Activated naive CD8-positive, alpha-beta T cell (primary cell): ENCODE measurements at regions not wholly inside any gene's neighbourhood (a gene's known extent, or its start where the extent isn't known, plus 50 kb on each side); places are given as distances from the start of the nearest gene placed in this dataset.

ENCODE experiments used
- H3K27ac Mint-ChIP-seq: one replicate; pipeline ENCODE4 v1.8.0; 2021; ENCODE audit warnings: mixed read lengths
- H3K27me3 Mint-ChIP-seq: one replicate; pipeline ENCODE4 v1.8.0; 2021; ENCODE audit warnings: mixed read lengths
- H3K36me3 Mint-ChIP-seq: one replicate; pipeline ENCODE4 v1.8.0; 2021; ENCODE audit warnings: mixed read lengths
- H3K4me1 Mint-ChIP-seq: one replicate; pipeline ENCODE4 v1.8.0; 2021; ENCODE audit warnings: low read depth, mixed read lengths
- H3K4me3 Mint-ChIP-seq: one replicate; pipeline ENCODE4 v1.8.0; 2021; ENCODE audit warnings: mild to moderate bottlenecking, mixed read lengths
- H3K9me3 Mint-ChIP-seq: one replicate; pipeline ENCODE4 v1.8.0; 2021; ENCODE audit warnings: low read depth, mixed read lengths

GRCh38 chr10:113430634-113431397, 122.0 kb upstream of the HABP2 start:
- no peaks in the 10 kb centered on the region for H3K4me1 Mint-ChIP-seq
- H3K27ac Mint-ChIP-seq, result no peak overlapping the region
- H3K4me3 Mint-ChIP-seq, result no peak overlapping the region
- H3K36me3 Mint-ChIP-seq, result no peaks in the 10 kb centered on the region
- no peaks in the 10 kb centered on the region for H3K9me3 Mint-ChIP-seq
- H3K27me3 Mint-ChIP-seq, result no peaks in the 10 kb centered on the region

DNA sequence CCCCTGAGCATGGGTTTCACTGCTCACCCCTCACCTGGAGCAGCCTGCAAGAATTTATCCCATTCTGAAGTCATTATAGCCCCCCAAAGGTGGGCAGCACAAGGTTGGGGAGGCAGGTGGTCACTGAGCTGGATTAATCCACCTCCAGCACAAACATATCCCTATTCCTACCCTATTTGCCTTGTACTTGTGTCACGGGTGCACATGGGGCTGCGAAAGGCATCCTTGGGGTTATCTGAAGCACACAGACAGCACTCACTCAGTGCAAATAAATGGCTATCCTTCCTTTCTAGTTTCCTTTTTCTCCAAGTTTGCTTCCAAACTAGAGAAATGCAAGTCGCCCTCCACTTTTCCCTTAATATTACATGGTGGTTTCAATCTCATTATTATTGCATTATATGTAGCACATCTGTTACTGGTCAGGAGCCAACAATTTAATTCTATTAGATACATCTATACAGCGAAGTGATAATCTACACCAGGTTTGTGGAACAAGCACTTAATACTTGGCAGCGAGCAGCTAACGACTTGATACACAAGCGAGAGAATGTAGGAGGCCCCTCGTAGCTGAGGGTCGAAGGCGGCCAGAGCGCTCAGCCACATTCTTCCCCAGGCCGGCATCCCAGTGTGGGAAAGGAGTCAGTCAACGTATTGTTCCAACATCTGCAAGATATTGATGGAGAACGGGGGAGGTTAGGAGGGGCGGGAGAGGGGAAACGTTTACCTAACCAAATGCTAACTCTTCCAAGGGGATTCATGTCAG, 121.3 kb upstream of the HABP2 start:
- Mint-ChIP-seq H3K9me3 (no peaks in the 10 kb centered on the region), H3K27me3 (no peaks in the 10 kb centered on the region), H3K4me3 (no peak overlapping the region), H3K27ac (no peak overlapping the region), H3K36me3 (no peaks in the 10 kb centered on the region), H3K4me1 (no peaks in the 10 kb centered on the region)

GRCh38 chr10:113433711-113434110, 119.1 kb upstream of the HABP2 start:
- H3K9me3 Mint-ChIP-seq, result no peaks in the 10 kb centered on the region
- H3K27ac Mint-ChIP-seq, result no peak overlapping the region
- no peaks in the 10 kb centered on the region for H3K36me3 Mint-ChIP-seq
- H3K4me3 Mint-ChIP-seq, result no peak overlapping the region
- H3K4me1 Mint-ChIP-seq, result no peaks in the 10 kb centered on the region
- no peaks in the 10 kb centered on the region for H3K27me3 Mint-ChIP-seq

GRCh38 chr10:113434315-113434714, 118.5 kb upstream of the HABP2 start:
- H3K27ac Mint-ChIP-seq, result no peak overlapping the region

GRCh38 chr10:113434950-113435349, 117.9 kb upstream of the HABP2 start:
- H3K27me3 Mint-ChIP-seq, result no peaks in the 10 kb centered on the region
- H3K4me3 Mint-ChIP-seq, result no peak overlapping the region
- H3K36me3 Mint-ChIP-seq, result no peaks in the 10 kb centered on the region
- no peaks in the 10 kb centered on the region for H3K9me3 Mint-ChIP-seq
- H3K4me1 Mint-ChIP-seq, result no peaks in the 10 kb centered on the region
- H3K27ac Mint-ChIP-seq, result no peak overlapping the region

More at GRCh38 chr10:113434315-113434714, 118.5 kb upstream of the HABP2 start:
- H3K36me3 Mint-ChIP-seq, result no peaks in the 10 kb centered on the region
- no peak overlapping the region for H3K4me3 Mint-ChIP-seq
- H3K27me3 Mint-ChIP-seq, result no peaks in the 10 kb centered on the region
- H3K4me1 Mint-ChIP-seq, result no peaks in the 10 kb centered on the region
- no peaks in the 10 kb centered on the region for H3K9me3 Mint-ChIP-seq

DNA sequence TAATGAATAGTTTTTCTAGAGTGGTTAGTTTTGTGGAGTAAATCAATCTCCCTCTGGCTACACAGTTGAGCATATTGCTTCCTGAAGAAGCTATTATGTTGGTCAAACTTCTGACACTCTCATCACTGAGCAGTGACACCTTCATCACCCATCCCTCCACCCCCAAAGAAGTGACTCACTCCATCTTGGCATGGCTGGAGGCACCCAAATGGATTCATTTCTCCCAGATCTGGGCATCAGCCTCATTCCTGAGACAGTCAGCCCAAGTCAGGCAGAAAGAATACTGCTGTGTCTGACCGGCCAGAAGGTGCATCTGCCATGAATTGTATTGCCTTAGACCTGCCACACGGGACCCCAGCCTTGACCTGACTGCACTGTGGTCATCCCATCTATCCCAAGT, 117.0 kb upstream of the HABP2 start:
- Mint-ChIP-seq H3K4me3 (no peak overlapping the region), H3K27me3 (no peaks in the 10 kb centered on the region), H3K36me3 (no peaks in the 10 kb centered on the region), H3K9me3 (no peaks in the 10 kb centered on the region), H3K4me1 (no peaks in the 10 kb centered on the region), H3K27ac (no peak overlapping the region)

- Mint-ChIP-seq H3K9me3 (no peaks in the 10 kb centered on the region), H3K27me3 (no peaks in the 10 kb centered on the region), H3K4me1 (no peaks in the 10 kb centered on the region), H3K27ac (no peak overlapping the region), H3K36me3 (no peaks in the 10 kb centered on the region), H3K4me3 (no peak overlapping the region)
Measured at GRCh38 chr10:113436851-113437250, 116.0 kb upstream of the HABP2 start.

DNA sequence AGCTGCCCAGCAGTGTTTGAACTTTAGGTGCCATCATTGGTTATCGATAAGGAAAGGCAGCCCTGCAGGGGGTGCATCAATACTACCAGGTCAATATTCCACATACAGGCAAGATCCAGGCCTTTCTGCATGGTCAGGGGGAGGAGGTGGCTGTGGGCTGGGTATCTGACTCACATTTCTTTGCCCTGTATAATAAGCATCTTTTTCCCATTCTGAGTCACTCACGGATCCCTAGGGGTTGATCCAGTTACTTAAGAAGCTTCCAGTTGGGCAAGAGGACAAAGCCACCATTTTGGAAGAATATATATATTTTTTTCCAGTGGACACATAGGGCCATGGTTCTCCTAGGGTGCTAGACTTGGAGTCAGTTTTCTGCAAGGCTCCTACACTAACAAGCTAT, 114.2 kb upstream of the HABP2 start:
- Mint-ChIP-seq H3K4me1 (no peaks in the 10 kb centered on the region), H3K4me3 (no peak overlapping the region), H3K27me3 (no peaks in the 10 kb centered on the region), H3K36me3 (no peaks in the 10 kb centered on the region), H3K27ac (no peak overlapping the region), H3K9me3 (no peaks in the 10 kb centered on the region)

DNA sequence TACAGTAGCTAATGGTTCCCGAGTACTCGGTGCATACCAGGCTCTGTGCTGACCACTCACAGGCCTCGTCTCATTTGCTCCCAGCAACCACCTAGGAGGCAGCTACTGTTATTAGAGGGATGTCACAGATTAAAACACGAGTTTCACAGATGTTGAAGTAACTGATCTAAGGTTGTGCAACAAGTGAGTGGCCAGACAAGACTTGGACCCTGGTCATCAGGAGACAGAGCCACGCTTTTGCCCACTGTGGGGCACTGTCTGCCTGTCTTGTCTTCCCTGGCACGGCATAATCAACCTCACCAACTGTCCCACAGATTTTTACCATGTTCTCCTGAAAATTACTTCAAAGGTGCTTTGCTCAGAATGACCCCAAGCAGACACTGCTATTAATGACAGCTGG, 111.6 kb upstream of the HABP2 start:
- no peak overlapping the region for H3K4me3 Mint-ChIP-seq
- no peaks in the 10 kb centered on the region for H3K36me3 Mint-ChIP-seq
- H3K9me3 Mint-ChIP-seq, result no peaks in the 10 kb centered on the region
- H3K4me1 Mint-ChIP-seq, result no peaks in the 10 kb centered on the region
- H3K27ac Mint-ChIP-seq, result no peak overlapping the region
- no peaks in the 10 kb centered on the region for H3K27me3 Mint-ChIP-seq

GRCh38 chr10:113441686-113442270, 111.1 kb upstream of the HABP2 start:
- Mint-ChIP-seq H3K4me1 (no peaks in the 10 kb centered on the region), H3K27ac (no peak overlapping the region), H3K36me3 (no peaks in the 10 kb centered on the region), H3K27me3 (no peaks in the 10 kb centered on the region), H3K4me3 (no peak overlapping the region), H3K9me3 (no peaks in the 10 kb centered on the region)

GRCh38 chr10:113442336-113442735, 110.5 kb upstream of the HABP2 start:
- H3K36me3 Mint-ChIP-seq, result no peaks in the 10 kb centered on the region
- H3K4me1 Mint-ChIP-seq, result no peaks in the 10 kb centered on the region
- H3K27me3 Mint-ChIP-seq, result no peaks in the 10 kb centered on the region

DNA sequence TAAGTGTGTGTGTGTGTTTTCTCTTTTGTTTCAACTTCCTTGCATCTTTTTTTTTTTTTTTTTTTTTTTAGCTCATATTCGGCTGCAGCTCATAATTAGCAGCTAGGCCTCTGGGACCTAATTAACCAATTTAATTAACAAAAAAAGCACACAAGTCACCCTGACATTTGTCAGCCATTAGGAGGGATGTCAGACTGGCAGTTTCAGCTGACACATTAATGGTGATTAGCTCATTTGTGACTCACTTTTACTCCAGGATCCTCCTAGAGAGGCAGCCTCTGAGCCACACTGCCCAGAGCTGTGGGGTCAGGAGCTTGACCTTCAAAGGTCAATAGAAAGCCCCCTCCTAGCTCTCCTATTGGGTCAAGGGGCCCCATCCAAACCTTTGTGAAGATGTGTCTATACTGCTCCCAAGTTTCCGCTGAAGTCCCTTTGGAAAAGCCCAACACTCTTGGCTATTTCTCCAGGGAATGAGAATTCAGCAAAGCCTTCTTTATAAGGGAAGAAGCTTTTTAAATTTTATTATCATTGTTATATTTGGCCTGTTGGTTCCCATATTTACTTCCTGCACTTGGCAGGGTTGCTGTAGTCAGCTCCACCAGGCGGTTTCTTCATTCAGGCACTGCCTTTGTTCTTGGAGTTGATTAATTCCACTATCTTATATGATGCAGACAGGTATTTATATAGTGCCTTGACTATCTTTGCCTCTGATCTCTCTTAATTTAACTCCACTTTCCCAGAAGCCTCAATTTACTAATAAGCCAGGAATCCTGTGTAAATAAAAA, 109.5 kb upstream of the HABP2 start:
- no peaks in the 10 kb centered on the region for H3K27me3 Mint-ChIP-seq
- H3K4me1 Mint-ChIP-seq, result no peaks in the 10 kb centered on the region
- no peak overlapping the region for H3K27ac Mint-ChIP-seq
- no peaks in the 10 kb centered on the region for H3K36me3 Mint-ChIP-seq
- no peaks in the 10 kb centered on the region for H3K9me3 Mint-ChIP-seq
- H3K4me3 Mint-ChIP-seq, result no peak overlapping the region

More at GRCh38 chr10:113442336-113442735, 110.5 kb upstream of the HABP2 start:
- H3K9me3 Mint-ChIP-seq, result no peaks in the 10 kb centered on the region
- no peak overlapping the region for H3K4me3 Mint-ChIP-seq
- H3K27ac Mint-ChIP-seq, result no peak overlapping the region

DNA sequence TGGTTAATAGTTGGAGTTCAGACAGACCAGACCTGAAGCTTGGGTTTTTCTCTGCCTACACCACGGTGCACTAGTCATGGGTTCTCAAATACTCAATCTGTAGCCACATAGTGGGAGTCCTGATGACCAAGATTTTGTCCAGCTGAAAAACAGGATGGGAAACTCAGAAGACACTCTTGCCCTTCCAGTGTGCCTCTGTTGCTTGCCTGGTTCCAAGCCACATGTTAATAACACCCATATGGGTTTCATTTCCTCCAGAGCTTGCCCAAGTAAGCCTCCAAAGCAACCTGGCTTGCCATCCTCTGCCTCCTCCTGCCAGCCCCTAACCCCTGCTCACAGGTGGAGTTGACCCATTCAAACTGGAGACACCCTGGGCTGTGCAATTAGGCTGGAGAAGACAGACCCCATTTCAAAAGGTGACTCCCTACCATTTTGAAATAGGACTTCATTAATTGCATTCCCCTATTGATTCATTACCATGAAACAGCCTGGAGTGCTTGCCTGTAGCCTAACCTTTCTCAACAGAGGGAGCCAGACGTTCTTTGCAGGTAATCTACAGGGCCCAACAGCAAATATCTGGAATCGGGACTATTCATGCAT, 108.0 kb upstream of the HABP2 start:
- H3K9me3 Mint-ChIP-seq, result no peaks in the 10 kb centered on the region
- H3K27ac Mint-ChIP-seq, result no peak overlapping the region
- H3K27me3 Mint-ChIP-seq, result no peaks in the 10 kb centered on the region
- no peaks in the 10 kb centered on the region for H3K36me3 Mint-ChIP-seq
- H3K4me3 Mint-ChIP-seq, result no peak overlapping the region
- no peaks in the 10 kb centered on the region for H3K4me1 Mint-ChIP-seq

GRCh38 chr10:113445736-113446135, 107.1 kb upstream of the HABP2 start:
- Mint-ChIP-seq H3K27ac (no peak overlapping the region), H3K9me3 (no peaks in the 10 kb centered on the region), H3K36me3 (no peaks in the 10 kb centered on the region), H3K4me1 (no peaks in the 10 kb centered on the region), H3K4me3 (no peak overlapping the region), H3K27me3 (no peaks in the 10 kb centered on the region)
